Sciatic nerve (tissue), 2 donors: ENCODE measurements at regions not wholly inside any gene's neighbourhood (a gene's known extent, or its start where the extent isn't known, plus 50 kb on each side); places are given as distances from the start of the nearest gene placed in this dataset.

Experiments used
- ATAC-seq: fragments of 200-7000 bp; cut with Tn5 transposase; one replicate; pipeline ENCODE4 v1.9.1; 2020; ENCODE audit warnings: mild to moderate bottlenecking, moderate library complexity
- DNase-seq: peaks from one replicate; pipeline ENCODE4 v3.0.0-alpha.2; 2020; ENCODE audit warnings: low spot score
- intact Hi-C: fragments of 100-400 bp; cut with DNase I; formaldehyde crosslinking; loops from one replicate; pipeline ENCODE4 v1.14.2; 2022
- donor health status: DM: no; HTN: no; CAD: no.
- donor health status: DM: no; HTN: no; CAD: no.

- ATAC-seq, result no peak
- intact Hi-C loops, result no loop called here
- no peak for DNase-seq
These were observed 157.5 kb upstream of the PMEPA1 start for GRCh38 chr20:57867181-57867803.

GRCh38 chr20:57866250-57867106 is 156.7 kb upstream of the PMEPA1 start:
- DNase-seq (no peak), ATAC-seq (no peak)
- intact Hi-C loops, result no loop called here

GRCh38 chr20:57865266-57865665 is 155.5 kb upstream of the PMEPA1 start:
- ATAC-seq, result no peak
- no peak for DNase-seq
- intact Hi-C loops, result no loop called here

GRCh38 chr20:57860576-57860975 is 150.8 kb upstream of the PMEPA1 start:
- intact Hi-C loops, result no loop called here
- no peak for ATAC-seq
- no peak for DNase-seq

GRCh38 chr20:57857969-57858368 is 148.2 kb upstream of the PMEPA1 start:
- intact Hi-C loops, result no loop called here
- ATAC-seq (no peak), DNase-seq (no peak)

GRCh38 chr20:57857118-57857517 is 147.3 kb upstream of the PMEPA1 start:
- DNase-seq, result no peak
- intact Hi-C loops, result no loop called here
- ATAC-seq, result no peak

- DNase-seq (no peak), ATAC-seq (no peak)
- intact Hi-C loops, result no loop called here
These were observed 146.8 kb upstream of the PMEPA1 start for GRCh38 chr20:57856658-57857057.

GRCh38 chr20:57851796-57852195 is 142.0 kb upstream of the PMEPA1 start:
- no peak for ATAC-seq
- peak; percentile 9 for DNase-seq
- intact Hi-C loops, result no loop called here

- intact Hi-C loops, result no loop called here
- DNase-seq (peak; percentile 50), ATAC-seq (no peak)
These were observed 141.3 kb upstream of the PMEPA1 start for GRCh38 chr20:57851025-57851682.

GRCh38 chr20:57849521-57850215 is 139.9 kb upstream of the PMEPA1 start:
- DNase-seq (peak; percentile 35), ATAC-seq (no peak)
- intact Hi-C loops, result no loop called here

- ATAC-seq, result no peak
- intact Hi-C loops, result no loop called here
- DNase-seq, result peak; percentile 32
These were observed 139.3 kb upstream of the PMEPA1 start for GRCh38 chr20:57849121-57849520.

GRCh38 chr20:57848282-57848681 is 138.5 kb upstream of the PMEPA1 start:
- ATAC-seq, result no peak
- intact Hi-C loops, result no loop called here

GRCh38 chr20:57847104-57847503 is 137.3 kb upstream of the PMEPA1 start:
- no peak for DNase-seq
- ATAC-seq, result no peak
- intact Hi-C loops, result no loop called here

More at GRCh38 chr20:57848282-57848681, 138.5 kb upstream of the PMEPA1 start:
- DNase-seq, result no peak

- intact Hi-C loops, result loop anchor here (5.0 kb wide), 1 partner anchor 47 kb away; no protein-coding TSS in a partner anchor
- ATAC-seq (no peak), DNase-seq (no peak)
These were observed 135.1 kb upstream of the PMEPA1 start for GRCh38 chr20:57844626-57845596.

- intact Hi-C loops, result loop anchor here (5.0 kb wide), 1 partner anchor 48 kb away; no protein-coding TSS in a partner anchor
- DNase-seq, result no peak
- no peak for ATAC-seq
These were observed 134.3 kb upstream of the PMEPA1 start for GRCh38 chr20:57843941-57844625.

GRCh38 chr20:57842720-57843119 is 132.9 kb upstream of the PMEPA1 start:
- ATAC-seq (no peak), DNase-seq (no peak)
- intact Hi-C loops, result loop anchor here (5.0 kb wide), 1 partner anchor 50 kb away; no protein-coding TSS in a partner anchor

GRCh38 chr20:57841297-57841866 is 131.6 kb upstream of the PMEPA1 start:
- ATAC-seq (no peak), DNase-seq (no peak)
- intact Hi-C loops, result loop anchor here (5.0 kb wide), 1 partner anchor 51 kb away; no protein-coding TSS in a partner anchor
